ENCODE measurements at regions not wholly inside any gene's neighbourhood (a gene's known extent, or its start where the extent isn't known, plus 50 kb on each side); places are given as distances from the start of the nearest gene placed in this dataset.

DNA sequence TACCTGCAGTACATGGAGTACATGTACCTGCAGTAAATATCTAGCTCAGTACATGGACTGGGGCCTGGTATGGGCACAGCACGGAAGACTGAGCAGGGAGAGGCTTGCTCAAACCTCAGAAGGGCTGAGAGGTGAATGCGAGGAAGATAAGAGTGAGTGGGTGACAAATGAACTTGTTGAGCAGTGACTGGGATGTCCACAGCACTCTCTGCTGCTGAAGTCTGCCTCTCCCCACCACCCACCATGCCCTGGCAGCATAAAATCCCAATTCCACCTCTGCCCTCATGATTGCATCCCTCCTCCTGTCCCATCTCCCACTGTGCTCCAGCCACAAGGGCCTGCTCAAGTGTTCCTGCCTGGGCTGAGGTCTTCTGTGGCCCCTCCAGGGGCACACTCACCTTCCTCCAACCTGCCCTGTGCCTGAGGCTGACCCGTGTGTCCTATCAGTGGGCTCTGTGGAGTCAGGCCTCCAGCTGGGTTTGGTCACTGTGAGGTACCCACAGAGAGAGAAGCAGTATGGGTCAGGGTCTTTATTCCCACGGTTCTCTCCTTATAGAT lies 114.2 kb downstream of the FOXD2 start:
- no peak for DNase-seq (ENCODE audit: low read depth in 2 of 2, low spot score in 1 of 2)

DNA sequence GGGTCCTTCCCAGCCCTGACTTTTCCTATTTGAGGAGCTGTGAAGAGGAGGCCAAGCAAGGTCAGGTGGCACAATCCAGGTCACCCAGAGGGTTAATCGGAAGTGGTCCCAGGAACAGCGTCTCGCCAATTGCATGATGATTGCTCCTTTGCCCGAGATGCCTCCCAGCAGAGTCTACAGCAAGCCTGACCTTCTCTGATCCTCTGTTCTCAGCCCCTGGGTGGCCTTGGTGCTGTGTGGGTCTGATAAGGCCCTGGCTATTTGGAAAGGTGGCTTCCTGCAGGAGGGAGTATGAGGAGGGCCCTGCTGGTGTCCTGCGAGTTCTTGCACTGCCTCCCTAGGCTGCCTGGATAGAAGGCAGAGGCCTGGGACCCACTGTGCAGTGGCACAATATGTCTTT lies 116.2 kb downstream of the FOXD2 start:
- no peak for DNase-seq (ENCODE audit: low read depth in 2 of 2, low spot score in 1 of 2)

DNA sequence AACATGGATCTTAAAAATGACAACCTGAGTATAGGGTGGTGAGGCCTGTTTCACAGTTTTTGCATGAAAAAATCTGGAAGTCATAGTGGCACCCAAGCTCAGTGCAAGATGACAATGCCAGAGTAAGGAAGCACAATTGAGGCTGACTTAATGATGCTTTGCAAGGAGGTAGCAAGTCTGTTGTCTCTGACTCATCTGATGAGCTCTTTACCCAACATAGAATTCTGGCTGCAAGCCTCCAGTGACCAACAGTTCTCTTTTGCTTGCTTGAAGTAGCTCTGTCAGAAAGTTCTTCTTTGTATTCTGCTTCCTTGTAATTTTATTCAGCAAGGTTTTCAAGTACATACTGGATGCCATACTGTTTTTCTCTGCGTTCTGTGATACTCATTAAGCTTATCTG lies 117.1 kb downstream of the FOXD2 start:
- DNase-seq (ENCODE audit: low read depth in 2 of 2, low spot score in 1 of 2), result no peak

DNA sequence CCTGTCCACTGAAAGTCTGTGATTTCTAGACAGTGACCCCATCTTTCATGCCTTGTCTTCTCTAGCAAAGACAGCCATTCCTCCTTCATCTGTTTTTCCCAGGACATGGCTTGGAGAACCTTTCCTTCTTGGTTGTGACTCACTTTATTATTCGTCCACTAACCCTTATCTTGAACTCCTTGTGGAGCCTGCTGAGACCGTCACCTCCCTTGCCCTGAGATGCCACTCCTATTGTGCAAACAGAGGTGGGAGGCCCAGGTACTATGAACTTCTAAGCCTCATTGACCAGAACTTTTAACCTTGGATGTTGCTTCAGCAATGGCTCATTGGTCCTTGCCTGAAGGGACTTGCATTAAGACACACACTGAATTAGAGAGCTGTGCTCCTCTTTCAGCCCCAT lies 117.5 kb downstream of the FOXD2 start:
- DNase-seq (ENCODE audit: low read depth in 2 of 2, low spot score in 1 of 2), result no peak

DNA sequence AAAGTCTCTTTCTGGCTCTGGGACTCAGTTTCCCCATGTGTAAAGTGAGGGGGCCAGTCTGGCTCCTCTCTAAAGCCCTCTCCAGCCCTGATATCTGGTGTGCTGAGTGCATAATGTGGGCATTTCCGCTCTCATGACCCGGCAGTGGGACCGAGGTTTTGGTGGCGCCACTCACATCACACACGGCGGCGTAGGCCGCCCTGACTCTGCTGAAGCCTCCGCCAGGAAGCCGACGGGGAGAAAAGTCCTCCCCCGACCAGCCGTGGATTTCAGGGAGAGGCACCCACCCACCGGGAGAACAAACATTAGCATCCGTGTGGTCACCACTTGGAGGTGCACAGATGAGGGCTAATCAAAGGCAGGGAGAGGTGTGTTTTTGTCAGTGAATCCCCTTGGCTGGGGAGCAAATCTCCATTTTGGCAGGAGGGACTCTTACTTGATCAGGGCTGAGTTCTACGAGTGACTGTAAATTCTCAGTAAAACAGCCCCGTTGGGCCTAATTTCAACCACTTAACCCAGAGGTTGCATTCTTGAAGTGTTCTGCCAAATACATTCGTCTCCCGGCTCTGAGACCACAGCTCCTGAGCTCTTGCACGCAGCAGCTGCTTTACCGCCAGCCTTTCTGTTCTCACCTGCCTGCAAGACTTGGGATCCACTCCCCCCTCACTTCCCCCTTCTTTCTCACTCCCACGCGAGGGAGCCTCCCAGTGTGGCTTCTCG lies 118.2 kb downstream of the FOXD2 start:
- DNase-seq (ENCODE audit: low read depth in 2 of 2, low spot score in 1 of 2), result no peak

DNA sequence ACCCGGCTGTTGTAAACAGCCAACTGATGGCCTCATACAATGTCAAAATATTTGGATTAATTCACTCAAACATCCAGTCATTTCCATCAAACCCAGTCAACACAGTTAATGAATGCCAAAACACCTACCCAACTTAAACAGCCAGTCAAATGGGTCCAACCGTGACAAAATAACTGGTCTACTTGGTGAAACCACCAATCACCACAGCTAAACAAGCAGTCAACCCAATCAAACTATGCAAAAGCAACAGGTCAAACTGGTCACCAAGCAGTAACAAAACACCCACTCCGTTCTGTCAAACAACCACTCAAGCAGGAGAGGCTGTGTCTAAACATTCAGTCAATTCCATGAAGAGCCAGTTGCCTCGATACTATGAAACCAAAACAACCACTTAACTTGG lies 119.2 kb downstream of the FOXD2 start:
- DNase-seq (ENCODE audit: low read depth in 2 of 2, low spot score in 1 of 2), result no peak

DNA sequence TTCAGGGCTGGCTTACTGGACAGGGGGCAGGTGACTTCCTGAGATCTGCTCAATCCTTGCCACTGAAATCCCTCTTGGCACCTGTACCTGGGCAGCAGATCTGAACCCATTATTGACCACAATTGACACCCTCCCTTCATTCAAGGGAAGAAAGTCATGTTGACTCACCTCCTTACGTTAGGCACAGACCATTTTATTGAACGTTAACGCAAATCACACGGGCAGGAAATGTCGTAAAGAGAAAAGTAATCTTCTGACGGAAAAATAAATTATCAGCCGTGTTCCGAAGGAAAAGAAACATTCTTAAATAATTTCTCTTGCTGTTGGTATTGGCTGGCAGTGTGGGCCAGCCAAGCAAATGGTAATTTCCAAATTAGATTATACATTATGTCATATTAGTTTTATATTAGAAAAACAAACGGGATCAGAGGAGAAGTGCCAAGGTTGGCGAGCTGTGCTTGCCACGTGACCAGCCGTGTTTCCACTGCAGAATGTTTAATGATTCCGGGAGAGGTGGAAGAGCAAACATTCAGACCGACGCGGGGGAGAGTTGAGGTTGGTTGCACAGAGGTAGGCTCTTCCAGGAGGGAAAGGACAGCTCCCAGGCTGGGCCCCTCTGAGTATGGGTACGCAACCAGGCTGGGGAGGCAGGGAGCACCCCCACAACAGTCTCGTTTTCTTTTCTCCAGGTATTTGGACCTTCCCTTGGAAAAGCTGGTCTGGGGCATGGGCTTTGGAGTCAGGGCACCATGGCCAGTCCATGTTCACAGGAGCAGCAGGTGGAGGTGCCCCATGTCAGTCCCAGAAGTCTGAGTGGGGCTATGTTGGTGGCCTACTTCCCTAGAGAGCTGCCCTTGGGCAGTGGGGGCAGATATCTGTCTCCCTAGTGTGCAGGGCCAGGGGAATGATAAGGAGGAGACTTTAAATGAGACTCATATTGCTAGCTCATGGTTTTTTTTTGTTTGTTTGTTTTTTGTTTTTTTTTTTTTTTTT lies 121.1 kb downstream of the FOXD2 start:
- DNase-seq (ENCODE audit: low read depth in 2 of 2, low spot score in 1 of 2), result no peak

DNA sequence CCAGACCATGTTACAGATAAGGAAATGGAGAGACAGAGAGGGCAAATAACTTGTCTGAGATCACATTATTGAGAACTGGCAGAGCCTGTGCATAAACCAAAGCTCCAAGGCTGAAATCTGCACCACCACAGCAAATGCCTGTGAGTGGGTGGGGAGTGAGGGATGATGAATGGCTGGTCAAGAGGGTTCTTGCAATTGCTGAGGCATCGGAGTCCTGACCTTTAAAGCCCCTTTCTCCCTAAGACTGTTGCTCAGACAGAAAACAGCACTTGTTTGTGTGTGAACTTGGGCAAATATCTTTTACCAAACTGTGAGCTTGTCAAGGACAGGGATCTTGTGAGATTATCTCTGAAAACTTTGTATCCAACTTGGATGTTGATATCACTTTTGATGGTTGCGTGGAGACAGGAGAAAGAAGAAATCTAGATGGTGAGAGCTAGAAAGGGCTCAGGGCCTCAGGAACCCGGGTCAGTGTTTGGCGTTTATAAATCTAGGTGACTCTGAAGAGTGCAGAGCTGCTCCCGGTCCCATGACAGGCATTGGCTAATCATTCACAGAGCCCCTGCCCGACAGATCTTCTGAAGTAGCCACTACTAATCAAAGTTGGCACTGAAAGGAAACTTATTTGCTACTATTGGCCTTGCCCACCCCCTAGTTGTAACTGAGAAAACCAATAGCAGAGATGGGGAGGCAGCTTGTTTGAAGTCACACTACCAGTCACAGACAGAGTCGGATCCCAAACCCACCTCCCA lies 122.3 kb downstream of the FOXD2 start:
- DNase-seq (ENCODE audit: low read depth in 2 of 2, low spot score in 1 of 2), result no peak

DNA sequence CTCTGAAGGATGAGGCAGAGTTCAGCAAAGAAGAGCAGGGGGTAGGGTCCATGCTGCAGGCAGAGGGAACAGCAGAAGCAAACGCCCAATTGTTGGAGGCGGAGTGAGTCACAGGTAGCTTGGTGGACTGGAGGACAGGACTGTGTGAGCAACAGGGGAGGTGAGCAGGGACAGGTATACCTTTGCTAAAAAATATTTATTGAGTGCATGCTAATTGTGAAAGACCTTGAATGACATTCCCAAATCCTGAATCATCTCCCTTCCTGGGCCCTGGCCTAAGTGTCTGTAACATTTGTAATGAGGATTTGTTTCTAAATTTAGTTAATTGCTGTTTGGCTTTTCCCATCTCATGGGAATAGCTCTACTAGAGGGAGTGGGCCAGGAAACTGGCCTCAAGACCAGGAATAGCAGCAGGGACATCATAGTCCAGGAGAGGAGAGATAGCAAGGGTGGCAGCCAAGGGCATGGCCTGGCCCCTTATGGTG lies 123.7 kb downstream of the FOXD2 start:
- DNase-seq (ENCODE audit: low read depth in 2 of 2, low spot score in 1 of 2), result no peak

DNA sequence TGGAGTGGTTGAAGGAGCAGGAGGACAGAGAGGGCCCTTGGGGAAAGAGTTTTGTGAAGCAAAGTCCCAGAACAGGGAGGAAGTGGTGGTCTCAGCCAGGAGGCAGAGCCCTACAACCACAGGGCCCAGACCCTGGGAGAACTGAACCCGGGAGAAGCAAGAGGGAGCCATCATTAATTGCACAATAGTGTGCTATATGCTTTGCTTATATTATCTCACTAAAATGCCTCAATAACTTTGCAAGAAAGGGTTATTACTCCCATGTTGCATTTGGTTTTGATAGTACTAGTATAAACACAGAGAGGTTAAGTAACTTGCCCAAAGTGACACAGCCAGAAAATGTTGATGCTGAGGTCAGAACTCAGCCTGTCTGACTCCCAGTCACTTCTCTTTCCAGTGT lies 124.3 kb downstream of the FOXD2 start:
- DNase-seq (ENCODE audit: low read depth in 2 of 2, low spot score in 1 of 2), result no peak

DNA sequence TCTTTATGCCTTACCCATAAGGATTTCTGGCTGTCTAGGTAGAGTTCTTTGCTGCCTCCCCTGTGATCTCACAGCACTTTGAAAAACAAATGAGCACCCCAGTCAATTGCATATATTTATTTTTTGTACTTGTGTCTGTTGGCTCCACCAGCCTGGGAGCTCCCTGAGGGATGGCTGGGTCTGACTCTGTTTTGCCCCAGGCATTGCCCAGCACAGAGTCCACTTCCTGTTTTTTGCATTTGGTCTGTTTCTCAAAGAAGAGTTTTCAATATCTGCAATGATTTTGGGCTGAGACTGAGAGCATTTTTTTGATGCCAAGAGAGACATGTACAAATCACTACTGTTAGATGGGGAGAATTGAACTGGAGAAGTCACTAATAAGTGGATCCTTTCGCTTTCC lies 125.0 kb downstream of the FOXD2 start:
- no peak for DNase-seq (ENCODE audit: low read depth in 2 of 2, low spot score in 1 of 2)

DNA sequence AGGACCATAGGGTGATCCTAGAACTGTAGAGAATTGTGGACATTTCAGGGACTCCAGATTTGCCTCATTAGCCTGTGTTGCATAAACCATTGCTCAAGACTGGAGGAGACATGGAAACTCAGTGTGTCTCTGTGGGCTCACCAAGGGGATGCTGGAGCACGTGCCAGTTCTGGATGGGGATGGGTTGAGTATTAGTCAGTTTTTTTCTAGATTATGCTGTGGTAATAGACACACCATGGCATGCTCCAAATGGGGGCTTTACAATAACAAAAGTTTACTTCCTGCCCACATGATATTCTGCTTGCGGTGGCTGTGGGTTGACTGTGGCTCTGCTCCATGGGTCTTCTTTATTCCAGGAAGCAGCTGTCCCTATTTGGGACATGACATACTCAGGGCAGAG lies 125.4 kb downstream of the FOXD2 start:
- DNase-seq (ENCODE audit: low read depth in 2 of 2, low spot score in 1 of 2), result no peak

DNA sequence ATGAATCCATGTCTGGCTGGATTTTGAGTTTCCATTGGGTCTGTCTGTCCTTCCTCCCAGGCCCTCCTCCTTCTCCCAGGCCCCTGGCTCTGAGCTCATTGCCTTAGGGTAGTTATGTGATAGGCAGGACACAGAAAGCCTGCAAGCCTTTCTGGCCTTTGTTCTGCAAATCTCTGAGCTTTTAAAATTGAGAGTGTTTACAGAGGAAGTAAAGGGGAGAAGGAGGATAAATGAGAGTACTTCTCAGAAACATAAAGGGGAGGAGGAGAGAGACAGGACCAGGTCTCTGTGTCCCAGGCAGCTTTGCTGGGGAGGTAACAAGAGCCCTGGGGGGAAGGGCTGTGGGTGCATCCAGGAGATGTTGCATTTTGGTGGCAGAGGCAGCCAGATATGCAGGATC lies 126.7 kb downstream of the FOXD2 start:
- DNase-seq (ENCODE audit: low read depth in 2 of 2, low spot score in 1 of 2), result no peak

DNA sequence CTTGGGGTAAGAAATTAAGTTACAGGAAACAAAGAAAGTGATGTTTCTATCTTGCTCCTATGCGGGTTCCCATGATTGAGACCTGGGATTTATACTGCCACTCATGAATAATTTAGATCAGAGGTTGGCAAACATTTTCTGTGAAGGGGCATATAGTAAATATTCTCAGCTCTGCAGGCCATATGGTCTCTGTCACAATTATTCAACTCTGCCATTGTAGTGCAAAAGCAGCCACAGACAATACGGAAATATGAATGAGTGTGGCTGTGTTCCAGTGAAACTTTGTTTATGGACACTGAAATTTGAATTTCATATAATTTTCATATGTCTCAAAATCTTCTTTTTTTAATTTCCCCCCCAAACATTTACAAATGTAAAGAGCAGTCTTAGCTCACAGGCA lies 127.2 kb downstream of the FOXD2 start:
- no peak for DNase-seq (ENCODE audit: low read depth in 2 of 2, low spot score in 1 of 2)

DNA sequence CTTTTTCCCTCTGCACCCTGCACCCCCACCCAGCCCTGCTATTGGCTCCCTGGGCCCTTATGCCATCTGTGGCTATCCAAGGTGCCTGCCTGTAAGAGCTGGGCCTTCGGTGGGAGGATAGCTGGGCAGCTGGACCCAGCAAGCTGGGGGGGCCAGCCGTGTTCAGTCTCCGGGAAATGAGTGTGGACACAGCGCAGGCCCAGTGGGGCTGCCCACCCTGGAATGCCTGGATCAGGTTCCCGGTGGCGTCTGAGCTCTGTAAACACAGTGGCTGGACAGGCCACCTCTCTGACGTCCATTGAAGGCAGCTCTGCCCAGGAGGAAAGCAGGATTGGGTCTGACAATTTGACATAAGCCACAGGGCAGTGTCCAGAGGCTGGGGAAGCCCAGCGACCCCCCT lies 127.8 kb downstream of the FOXD2 start:
- DNase-seq (ENCODE audit: low read depth in 2 of 2, low spot score in 1 of 2), result no peak

DNA sequence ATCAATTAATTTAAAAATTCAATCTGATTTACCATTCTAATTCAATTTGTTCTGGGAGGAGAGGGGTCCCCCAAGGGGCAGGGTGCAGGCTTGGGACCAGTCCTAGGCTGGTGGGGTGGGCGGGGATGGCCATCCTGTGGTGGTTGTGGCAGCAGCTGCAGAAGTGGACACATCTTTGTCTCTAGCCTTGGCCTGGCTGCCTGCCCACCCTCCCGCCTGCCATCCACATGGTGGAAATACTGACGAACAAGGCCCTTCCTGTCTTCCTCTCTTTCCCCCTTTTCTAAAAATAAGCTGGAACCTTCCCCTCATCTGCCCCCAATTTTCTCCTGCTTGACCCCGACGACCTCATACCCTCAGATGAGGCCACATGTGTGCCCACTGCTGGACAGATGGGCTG lies 130.9 kb downstream of the FOXD2 start:
- no peak for DNase-seq (ENCODE audit: low read depth in 2 of 2, low spot score in 1 of 2)

DNA sequence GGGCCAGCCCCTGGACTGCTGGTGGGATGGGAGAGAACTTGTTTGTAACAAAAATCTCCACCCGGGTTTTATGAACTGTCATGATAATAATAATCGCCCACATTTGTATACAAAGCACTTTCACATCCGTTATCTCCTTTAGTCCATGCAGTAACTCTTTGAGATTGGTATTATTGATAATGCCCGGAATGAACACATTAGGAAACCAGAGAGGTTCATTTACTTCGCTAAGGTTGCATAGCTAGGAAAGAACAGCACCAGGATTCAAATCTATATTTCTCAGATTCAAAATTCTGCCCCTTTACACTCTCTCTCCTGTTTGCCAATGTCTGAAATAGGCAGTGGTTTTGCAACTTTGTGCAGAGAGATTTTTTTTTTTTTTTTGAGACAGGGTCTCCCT lies 131.4 kb downstream of the FOXD2 start:
- no peak for DNase-seq (ENCODE audit: low read depth in 2 of 2, low spot score in 1 of 2)

DNA sequence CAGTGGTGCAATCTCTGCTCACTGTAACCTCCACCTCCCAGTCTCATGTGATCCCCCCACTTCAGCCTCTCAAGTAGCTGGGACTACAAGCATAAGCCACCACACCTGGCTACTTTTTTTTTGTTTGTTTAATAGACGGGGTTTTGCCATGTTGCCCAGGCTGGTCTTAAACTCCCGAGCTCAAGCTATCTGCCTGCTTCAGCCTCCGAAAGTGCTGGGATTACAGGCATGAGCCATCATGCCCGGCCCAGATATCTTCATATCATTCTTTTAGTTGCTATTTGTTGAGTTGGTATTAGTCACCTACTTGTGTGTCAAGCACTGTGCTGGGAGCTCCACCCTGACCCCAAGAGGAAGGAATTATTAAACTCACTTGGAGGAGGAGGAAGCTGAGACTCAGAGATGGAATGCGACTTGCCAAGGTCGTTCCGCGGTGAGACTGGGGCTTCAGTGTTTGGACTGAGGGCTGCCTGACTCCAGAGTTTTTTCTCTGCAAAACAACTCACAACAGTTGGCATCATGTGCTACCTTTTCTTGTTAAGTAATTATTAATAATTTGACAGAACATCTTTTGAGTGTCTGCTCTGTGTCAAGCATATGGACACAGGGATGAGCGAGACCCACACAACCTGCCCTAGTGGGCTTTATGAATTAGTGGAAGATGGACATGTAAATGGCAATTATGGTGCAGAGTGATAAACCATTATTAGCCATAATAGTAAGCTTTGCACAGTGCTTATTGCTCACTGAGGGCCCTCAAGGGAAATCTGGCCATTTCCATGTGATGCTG lies 132.0 kb downstream of the FOXD2 start:
- DNase-seq (ENCODE audit: low read depth in 2 of 2, low spot score in 1 of 2), result no peak

DNA sequence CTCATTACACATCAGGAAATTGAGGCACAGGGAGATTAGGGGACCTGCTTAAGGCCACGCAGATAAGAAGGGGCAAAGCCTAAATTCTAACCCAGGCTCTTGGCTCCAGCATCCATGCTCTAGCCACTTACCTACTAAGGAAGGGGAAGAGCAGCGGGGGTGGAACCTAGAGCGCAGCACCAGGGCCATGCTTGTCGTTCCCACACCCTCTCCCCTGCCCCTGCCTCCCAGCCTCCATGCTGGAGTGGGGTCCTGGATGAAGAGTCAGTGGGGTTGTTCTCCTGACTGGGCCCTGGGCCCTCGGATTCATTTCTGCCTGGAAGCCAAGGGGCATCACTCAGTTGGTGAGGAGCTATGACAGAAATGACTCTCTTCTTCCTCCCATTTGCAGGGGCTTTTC lies 133.3 kb downstream of the FOXD2 start:
- DNase-seq (ENCODE audit: low read depth in 2 of 2, low spot score in 1 of 2), result no peak

DNA sequence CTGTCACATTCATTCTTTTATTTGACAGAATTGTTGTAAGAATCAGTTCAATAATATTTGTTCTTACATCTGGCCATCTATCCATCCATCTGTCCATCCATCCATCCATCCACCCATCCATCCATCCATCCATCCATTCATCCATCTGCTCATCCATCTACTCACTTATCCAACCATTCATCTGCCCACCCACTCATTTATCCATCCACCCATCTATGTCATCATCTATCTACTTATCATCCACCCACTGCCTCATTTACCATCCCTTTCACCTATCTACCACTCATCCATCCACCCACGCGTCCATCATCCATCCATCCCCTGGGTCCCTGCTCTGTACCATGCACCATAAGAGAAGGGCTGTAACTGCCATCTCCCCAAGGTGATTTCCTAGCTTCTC lies 134.1 kb downstream of the FOXD2 start:
- no peak for DNase-seq (ENCODE audit: low read depth in 2 of 2, low spot score in 1 of 2)

All from stimulated activated CD8-positive, alpha-beta memory T cell treated with anti-CD3 and anti-CD28 coated beads, Interleukin-4, amount 100 ng/mL, for 1 hour (primary cell).